GM21576 (cell line): ENCODE measurements at regions not wholly inside any gene's neighbourhood (a gene's known extent, or its start where the extent isn't known, plus 50 kb on each side); places are given as distances from the start of the nearest gene placed in this dataset.
"Not testable (repeated sequence)": the region's sequence is repeated elsewhere in the genome, so short reads cannot be mapped to it uniquely, and the experiment has no call there.

Experiments
- ATAC-seq: cut with Tn5 transposase; IDR thresholded peaks from one replicate; pipeline ENCODE4 v1.9.1; 2021; ENCODE audit warnings: mild to moderate bottlenecking, moderate library complexity; ENCODE audit not compliant: unreplicated experiment

DNA sequence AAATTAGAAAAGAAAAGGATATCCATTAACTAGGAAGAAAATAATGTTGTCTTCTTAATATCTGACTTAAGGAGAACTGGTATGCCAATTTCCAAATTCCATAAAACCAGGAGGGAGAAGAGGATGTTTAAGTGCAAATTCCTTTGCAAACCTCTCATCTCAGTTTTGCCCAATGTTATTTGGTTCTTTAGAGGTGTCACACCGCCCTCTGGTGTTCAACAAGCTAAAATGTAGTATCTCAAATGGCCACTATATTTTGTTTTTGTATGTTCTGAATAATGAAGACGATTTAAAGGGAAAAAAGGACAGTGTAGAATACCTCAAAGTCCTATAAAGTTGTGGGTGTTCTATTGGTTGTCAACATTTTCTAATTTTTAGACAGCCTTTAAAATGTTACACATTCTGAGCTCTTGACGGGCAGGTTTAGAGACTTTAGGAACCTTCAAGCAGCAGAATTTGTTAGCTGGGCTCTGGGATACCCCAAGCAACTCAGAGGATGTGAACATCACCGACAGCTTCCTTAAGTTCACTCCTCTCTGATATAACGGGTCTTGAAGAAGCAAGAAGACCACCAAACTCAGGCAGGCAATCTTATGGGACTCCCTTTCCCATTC, 458.3 kb downstream of the MFSD1 start:
- ATAC-seq = peak; percentile 51

DNA sequence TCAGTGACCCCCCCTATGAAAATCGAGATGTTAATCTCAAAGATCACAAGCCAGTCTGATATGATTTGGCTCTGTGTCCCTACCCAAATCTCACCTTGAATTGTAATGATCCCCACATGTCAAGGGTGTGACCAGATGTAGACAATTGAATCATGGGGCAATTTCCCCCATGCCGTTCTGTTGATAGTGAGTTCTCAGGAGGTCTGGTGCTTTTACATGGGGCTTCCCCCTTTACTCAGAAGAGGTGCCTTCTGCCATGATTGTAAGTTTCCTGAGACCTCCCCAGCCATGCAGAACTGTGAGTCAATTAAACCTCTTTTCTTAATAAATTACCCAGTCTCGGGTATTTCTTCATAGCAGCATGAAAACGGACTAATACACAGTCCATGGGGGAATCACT, 459.5 kb downstream of the MFSD1 start:
- ATAC-seq = not testable (repeated sequence)

DNA sequence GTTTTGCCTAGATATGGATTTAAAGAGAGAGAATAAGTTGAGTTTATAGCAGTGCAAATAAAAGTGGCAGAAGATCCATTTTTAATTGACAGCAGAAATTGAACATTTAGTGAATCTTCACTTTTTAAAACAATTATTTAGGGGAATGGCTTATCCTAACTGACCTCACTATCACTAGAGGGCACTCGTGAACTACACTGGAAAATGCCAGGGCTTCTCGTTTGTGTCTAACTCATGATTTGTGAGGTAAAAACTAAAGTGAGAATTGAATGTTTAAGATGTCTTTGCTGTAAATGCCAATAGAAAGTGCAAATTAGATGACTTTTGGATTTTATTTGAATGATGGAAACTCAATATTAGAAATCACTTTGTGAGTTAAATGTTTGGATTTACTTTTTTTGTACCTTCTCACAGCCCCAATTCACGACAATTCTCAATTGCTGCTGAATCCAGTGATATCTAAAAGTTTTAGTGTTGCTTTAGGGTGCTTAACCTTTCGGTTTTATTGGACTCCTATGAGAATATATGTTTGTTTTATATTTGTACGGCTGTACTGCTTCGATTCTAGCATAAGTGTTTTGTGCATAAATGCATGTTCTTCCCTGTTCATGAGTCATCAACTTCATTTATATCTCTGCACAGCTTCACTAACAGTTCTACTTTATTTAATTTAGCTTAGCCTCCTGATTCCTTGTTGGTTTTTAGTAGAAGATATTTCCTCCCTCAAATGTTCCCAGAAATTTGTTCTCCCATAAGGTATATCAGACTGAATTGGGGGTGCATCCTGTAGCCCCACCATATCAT, 462.1 kb downstream of the MFSD1 start:
- no peak for ATAC-seq

DNA sequence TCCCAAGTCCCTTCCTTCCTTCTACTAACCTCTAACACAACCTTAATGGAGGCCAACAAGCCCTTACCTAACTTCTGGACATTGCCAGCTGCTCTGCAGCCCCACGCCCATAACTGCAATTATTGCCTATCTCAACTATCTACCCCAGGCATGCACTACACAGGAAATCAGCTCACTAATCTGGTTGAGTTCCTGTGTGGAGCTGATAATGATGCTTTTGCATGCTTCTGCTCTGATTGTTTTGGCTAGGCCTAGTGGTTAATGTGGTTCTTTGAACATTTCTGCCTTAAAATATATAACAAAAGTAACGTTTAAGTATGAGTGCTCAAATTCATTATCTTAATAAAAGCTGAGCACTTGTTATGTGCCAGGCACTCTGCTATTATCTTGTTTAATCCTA, 463.9 kb downstream of the MFSD1 start:
- ATAC-seq = no peak

DNA sequence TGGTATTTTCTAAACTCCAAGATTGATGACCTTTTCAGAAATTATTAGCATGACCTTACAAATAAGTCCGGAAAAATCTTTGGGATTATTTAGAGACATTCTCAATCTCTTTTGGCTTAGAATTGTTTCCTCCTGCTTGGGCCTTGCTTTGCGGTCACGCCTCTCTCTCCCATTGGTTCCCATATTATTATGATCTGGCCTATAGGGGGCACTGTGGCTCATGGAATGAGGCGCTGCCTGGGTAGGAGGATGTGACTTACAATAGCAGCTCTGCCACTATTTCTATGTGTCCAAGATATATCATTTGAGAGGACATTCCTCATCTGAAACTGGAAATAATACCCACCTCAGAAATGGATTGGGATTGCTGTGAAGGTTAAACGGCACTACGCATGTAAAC, 464.9 kb downstream of the MFSD1 start:
- no peak for ATAC-seq

DNA sequence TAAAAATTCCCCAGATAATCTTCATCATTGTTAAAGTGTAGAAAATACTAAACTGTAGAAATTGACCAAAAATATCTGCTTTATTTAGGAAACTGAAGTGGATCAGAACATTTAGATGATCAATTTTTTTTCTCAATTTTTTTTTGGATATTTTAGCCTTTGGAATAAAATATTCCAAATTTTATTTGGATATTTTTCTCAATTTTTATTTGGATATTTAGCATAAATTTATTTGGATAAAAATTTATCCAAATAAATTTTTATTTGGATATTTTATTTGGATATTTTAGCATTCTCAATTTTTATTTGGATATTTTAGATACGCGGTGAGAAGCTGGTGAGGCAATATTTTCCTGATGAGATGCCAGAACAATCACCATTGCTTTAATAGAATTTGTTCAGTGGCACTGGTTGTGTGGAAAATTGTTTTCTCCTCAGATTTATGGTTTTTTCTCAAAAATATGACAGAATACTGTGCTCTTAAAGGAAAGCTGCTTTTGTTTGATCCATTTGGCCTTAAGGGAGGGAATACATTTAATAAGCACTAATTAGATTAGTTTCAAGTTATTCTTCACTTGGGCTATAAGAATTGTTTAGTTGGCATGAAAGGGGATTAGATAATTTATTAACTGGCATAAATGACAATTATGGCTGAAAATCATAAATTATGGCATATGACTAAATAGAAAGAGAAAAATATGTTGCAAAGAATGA, 470.1 kb downstream of the MFSD1 start:
- ATAC-seq = no peak

DNA sequence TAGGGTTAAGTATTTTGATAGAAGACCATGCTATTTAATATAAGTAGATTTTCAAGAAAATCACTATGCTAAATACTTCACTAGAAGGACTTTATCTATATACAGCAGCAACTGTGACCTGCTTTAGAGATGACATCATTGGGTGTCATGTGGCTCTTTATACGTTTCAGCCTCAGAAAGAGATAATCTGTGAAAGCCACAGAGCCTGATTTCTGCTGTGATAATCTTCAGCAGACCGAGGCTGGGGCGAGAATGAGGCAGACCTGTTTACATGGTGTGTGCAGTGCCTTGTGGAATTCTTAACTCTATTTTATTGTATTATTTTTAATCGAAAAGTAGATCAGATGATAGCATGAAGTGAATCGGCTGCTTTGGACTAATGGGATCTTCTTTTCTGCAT, 471.2 kb downstream of the MFSD1 start:
- no peak for ATAC-seq

DNA sequence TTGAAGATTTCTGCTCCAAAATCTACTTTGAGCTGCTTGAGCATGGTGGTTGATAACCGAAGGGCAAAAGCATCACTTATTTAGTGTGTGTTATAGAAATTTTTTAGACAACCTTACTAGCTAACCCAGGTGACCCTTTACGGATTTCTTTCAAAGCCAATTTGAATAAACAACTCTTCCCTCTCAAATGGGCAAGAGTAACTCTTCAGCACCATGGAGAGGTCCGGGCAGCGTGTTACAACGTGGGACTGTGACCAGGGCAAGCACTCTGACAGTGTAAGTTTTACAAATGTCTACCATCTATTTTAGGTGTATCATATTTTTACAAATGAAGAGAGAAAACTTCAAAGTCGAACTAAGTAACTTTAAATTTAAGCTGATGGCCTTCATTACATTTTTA, 471.8 kb downstream of the MFSD1 start:
- no peak for ATAC-seq

DNA sequence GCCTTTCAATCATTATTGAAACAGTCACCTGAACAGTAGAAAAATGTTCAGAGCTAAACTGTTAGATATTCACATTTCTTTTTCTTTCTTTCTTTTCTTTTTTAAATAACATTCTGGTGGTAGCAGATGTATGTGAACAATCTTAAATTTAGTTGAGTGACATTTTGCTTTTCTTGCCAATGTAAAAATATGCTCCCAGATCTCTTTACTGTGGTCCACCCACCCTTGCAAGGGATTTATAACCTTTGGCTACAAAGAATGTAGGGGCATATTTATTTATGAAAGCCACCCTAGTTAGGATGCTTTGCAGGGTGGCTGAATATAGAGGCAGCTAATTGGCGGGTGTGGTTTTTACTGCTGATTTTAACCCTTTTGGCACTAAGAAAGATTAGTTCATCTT, 473.9 kb downstream of the MFSD1 start:
- ATAC-seq = no peak

DNA sequence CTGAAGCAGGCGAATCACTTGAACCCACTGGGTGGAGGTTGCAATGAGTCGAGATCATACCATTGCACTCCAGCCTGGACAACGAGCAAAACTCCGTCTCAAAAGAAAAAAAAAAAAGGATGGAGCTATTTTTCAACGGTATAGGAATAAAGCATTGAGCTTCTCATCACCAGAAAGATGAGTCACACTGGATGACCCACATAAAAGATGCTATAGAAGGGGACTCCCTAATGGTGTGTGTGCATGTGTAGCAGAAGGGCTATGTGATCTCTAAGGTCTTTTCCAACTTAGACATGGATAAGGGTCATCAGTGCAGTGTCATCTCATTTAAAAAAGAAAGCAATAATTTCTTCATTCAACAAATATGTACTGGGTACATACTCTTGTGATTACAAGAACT, 476.0 kb downstream of the MFSD1 start:
- no peak for ATAC-seq

DNA sequence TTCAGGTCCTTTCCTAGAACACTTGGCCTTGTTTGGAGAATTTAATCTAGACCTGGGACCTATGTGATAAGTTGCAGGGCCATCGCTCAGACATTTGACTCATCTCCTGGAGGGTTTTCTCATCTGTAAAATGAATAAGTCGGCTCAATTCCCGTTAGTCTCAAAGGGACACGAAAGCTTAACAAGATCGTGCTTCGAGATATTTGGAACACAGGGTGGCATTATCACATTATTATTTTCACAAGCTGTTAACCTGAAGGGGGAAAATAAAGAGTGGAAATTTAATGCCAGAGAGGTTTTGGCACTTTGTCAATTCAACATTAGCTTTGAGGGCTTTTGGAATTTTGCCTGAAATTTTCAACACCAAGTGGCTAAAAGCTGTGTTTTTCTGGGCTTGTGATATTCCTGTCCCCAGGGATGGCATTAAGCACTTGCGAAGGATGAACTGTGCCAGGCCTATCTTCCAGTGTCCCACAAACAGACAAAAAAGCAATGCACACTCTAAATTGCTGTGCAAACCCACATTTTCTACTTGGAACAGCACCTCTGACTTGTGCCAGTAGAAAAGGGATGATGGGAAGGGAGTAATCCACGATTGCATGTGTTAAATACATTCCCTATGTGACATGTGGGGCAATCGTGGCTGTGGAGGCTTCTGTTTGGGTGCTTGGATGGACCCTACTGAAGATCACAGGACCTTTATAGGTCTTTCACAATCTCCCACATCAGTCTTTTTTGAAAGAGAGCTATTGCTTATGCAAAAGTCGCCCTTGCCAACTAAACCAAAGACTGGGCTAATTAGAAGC, 478.7 kb downstream of the MFSD1 start:
- no peak for ATAC-seq

DNA sequence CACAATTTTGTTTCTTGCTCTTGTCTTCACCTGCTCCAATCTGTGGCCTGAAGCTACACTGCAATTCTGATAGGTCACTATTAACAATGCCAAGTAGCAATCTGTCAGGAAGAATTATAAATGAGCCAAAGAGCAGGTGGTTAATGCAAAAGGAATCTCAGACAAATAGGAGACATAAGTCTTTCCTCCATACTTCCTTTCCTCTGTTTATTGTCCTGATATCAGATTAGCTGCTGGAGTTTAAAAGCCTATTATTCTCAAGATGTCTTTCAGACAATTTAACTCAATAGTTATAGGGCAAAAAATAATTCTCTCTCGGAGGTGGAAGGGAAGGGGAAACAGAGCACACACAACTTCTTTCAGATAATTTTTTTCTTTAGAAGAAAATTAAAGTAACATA, 491.6 kb downstream of the MFSD1 start:
- no peak for ATAC-seq

DNA sequence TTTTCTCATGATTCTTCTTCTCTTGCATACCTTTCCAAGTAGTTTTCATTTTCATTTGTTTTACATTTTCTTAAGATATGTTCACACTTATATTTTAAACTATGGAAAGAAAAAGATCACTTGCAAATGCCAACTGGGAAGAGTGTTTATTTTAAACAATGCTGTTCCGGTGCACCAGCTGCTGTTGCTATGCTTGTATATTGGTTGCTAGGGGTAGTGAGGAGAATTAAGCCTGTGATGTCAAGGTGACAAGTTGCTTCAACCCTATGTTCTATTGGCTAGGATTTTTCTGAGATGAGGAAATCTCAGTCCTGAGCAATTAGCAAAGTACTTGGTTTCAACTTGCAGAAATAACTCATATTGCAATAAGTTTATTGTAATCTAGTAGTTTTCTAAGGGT, 500.1 kb downstream of the MFSD1 start:
- no peak for ATAC-seq

DNA sequence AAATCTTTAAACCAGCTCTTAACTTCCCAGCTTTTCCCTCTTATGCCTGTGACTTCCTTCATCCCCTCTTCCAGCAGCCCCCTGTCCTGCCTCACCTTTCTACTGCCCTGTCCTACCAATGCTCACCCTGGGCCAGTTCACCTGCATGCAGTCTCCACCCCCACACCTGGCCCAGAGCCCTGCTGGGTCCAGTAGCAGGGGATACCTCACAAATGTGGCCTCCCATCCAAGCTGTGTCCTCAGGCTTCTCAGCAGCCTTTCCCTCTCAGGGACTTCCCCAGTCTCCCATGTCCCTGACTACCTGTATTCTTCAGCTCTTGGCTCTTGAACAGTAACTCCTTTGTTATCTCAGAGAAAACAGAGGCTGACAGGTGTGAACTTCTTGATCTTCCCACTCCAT, 503.2 kb downstream of the MFSD1 start:
- no peak for ATAC-seq

DNA sequence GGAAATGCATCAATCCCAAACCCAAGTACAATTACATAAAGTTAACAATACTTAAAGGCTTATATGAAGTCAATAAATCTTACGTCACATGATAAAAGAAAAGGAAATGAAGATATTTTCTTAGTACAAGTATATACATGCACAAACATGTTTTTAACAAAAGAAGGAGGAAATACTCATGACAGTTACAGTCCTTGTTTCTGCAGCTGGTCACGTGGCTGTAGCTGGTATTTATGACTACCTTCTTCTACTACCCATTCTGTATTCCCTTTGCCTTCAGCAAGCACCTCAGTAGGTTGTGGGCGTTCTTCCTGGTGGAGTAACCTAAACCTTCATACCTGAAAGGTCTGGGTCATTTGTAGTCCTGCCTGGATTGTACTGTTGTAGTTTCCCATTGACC, 514.9 kb downstream of the MFSD1 start:
- not testable (repeated sequence) for ATAC-seq

DNA sequence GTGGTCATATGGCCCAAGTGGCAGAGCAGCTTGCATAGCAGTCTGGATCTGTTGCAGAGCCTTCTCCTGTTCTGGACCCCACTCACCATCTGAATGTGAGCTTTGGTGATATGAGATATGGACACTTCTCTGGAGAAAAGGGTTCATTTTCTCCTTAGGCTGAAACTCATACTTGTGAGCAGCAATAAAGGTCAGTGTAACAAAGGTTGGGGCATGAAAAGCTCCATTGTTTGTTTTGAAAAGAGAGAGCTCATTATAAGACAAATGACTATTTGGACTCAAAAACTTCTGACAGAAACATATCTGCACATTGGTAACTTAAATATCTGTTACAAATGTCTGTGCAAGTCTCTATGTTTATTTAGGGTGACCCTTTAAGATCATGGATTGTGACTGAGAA, 517.3 kb downstream of the MFSD1 start:
- no peak for ATAC-seq

DNA sequence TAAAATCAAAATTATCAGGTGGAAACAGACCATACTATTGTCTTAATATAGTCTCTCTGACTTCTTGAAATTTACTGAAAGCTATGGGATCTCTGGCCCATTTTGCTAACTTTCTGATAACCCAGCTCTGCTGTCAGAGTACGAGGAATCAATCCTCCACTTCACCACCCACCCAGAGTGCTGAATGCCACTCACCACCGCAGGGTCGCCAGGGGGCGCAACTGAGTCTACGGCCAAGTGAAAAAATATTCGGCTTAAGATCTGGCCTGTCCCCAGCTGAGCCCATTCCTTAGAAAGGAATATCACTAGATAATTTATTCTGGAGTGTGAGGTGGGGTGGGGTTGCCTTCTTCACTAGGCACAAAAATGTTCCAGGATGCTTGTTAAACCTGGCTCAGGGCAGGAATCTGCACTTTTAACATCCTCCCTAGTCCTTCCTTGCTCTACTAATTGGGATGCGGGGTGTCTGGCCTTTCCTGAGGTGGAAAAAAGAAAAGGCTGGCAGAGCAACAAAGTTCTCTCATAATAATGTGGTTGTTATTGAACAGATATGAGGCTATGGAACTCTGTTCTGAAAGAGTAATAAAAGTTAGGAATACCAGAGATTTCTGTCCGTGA, 520.6 kb downstream of the MFSD1 start:
- peak; percentile 85 for ATAC-seq

DNA sequence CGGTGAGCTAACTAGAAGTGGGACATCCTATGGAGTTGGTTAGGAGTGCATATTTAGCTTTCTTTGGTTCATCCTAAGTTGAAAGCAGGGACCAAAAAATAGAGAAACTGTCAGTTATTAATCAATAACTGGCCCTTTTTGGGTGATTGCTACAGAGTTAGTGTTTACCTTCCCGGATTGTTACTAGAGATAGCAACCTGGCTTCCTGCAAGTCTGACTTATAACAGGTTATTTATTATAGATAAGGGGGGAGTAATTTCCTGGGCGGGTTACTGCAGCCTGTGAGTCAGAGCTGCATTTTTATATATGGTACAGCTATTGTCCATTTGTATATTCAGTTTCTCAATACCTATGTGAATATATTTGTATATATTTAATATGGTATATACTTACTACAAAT, 522.0 kb downstream of the MFSD1 start:
- ATAC-seq = no peak

DNA sequence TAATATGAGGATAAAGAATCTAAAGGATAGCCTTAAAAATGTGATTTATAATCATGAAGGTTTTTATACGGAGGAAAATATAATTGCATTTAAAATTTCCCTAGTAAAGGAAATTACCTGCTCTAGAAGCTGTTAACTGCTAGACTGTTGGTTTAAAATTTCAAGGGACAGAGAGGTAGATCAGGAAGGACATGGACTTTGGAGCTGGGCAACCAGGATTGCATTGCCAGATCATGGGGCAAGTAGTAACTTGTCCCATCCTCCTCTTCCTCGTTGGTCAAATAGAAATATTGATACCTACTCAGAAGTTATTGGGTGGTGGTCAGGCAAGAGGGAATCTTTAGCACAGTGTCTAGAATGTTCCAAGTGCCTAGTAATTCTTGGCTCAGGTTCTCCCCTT, 525.1 kb downstream of the MFSD1 start:
- no peak for ATAC-seq

DNA sequence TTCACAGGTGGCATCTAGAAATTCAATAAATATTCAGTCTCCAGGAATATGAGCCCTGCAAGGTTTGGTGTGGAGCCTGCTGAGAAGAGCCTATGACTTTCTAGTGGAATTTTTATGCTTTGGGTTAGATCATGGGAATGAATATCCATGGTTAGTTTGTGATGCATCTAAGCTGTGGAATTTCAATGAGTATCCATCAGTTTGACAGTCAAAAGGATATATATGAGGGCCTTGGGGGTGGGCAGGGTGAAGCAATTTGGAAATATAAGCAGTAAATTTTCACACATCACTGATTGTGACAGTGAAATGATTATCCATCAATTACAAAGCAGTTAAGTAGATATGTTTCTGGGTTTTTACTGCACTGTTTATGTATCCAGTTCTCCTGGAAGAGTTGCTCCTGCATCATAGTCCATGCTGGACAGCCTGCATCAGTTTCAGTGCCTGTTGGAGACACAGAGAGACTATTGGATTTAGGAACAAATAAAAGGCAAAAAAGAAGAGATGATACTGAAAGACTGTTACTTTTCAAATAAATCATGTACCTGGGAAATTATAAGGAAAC, 530.8 kb downstream of the MFSD1 start:
- ATAC-seq = no peak

DNA sequence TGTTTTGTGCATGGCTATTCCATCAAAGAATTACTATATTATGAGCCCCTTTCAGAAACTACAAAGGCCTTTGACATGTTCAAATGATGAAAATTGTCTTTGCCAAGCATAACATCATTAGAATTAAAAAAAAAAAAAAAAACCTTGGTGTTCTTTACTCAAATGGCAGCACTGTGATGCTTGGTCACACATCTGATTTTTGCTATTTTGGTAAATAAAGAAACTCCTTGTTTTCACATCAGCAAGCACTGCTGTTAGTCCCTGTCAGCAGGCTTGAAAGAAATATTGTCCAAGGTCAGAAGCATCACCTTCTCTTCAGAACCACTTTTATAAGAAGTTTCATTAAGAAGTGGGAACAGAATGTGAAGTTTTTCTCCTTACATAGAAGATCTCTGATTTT, 537.3 kb downstream of the MFSD1 start:
- no peak for ATAC-seq
